ENCODE measurements at regions not wholly inside any gene's neighbourhood (a gene's known extent, or its start where the extent isn't known, plus 50 kb on each side); places are given as distances from the start of the nearest gene placed in this dataset.

GRCh38 chr6:150813319-150813992 lies 52.0 kb upstream of the MTHFD1L start:
- DNase-seq (ENCODE audit: low spot score) = no peak
- TF ChIP-seq, protein P1, sequence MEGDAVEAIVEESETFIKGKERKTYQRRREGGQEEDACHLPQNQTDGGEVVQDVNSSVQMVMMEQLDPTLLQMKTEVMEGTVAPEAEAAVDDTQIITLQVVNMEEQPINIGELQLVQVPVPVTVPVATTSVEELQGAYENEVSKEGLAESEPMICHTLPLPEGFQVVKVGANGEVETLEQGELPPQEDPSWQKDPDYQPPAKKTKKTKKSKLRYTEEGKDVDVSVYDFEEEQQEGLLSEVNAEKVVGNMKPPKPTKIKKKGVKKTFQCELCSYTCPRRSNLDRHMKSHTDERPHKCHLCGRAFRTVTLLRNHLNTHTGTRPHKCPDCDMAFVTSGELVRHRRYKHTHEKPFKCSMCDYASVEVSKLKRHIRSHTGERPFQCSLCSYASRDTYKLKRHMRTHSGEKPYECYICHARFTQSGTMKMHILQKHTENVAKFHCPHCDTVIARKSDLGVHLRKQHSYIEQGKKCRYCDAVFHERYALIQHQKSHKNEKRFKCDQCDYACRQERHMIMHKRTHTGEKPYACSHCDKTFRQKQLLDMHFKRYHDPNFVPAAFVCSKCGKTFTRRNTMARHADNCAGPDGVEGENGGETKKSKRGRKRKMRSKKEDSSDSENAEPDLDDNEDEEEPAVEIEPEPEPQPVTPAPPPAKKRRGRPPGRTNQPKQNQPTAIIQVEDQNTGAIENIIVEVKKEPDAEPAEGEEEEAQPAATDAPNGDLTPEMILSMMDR (IDR thresholded peaks at IDR 0.05; ENCODE audit: poor library complexity, severe bottlenecking) = no peak
- H3K27me3 ChIP-seq (ENCODE audit: insufficient read depth, poor library complexity, severe bottlenecking) = no peaks in the 10 kb centered on the region
- H3K27ac ChIP-seq (ENCODE audit: poor library complexity, severe bottlenecking) = peak overlapping the region; percentile 50
- no peaks in the 10 kb centered on the region for H3K9me3 ChIP-seq (ENCODE audit: severe bottlenecking)
- no peaks in the 10 kb centered on the region for H3K36me3 ChIP-seq (ENCODE audit: low read depth)
- ATAC-seq (ENCODE audit: low read depth) = no peak; the same call in 1 of the 3 replicates
- peaks cover 18% of the 10 kb centered on the region for H3K4me1 ChIP-seq (ENCODE audit: insufficient read depth, poor library complexity, severe bottlenecking)
- H3K4me3 ChIP-seq (ENCODE audit: severe bottlenecking) = no peak overlapping the region

DNA sequence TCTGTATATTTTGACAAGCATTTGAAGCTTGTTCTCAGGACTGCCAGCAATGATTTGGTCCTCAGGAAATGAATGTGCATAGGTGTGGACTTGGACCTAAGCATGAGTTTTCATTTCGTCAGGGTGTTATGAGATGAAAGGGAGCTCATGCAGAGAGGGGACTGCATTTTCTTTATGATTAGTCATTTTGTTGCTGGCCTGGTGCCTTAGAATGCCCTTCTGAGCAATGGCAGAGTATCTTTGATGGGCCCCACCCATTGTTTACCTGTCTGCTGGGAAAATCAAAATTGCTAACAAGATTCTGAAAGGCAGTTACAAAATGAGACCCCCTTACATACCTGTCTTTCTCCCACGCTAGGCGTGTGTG lies 51.5 kb upstream of the MTHFD1L start:
- Histone ChIP-seq H3K36me3 (ENCODE audit: low read depth) (no peaks in the 10 kb centered on the region), H3K9me3 (ENCODE audit: severe bottlenecking) (no peaks in the 10 kb centered on the region), H3K27me3 (ENCODE audit: insufficient read depth, poor library complexity, severe bottlenecking) (no peaks in the 10 kb centered on the region), H3K27ac (ENCODE audit: poor library complexity, severe bottlenecking) (peak overlapping the region; percentile 50), H3K4me3 (ENCODE audit: severe bottlenecking) (no peak overlapping the region), H3K4me1 (ENCODE audit: insufficient read depth, poor library complexity, severe bottlenecking) (peaks cover 18% of the 10 kb centered on the region)
- TF ChIP-seq, protein P1 (IDR thresholded peaks at IDR 0.05; ENCODE audit: poor library complexity, severe bottlenecking) = no peak
- DNase-seq (ENCODE audit: low spot score) (no peak), ATAC-seq (ENCODE audit: low read depth) (peak; percentile 85)
